ENCODE measurements at regions not wholly inside any gene's neighbourhood (a gene's known extent, or its start where the extent isn't known, plus 50 kb on each side); places are given as distances from the start of the nearest gene placed in this dataset.
"Not testable (repeated sequence)": the region's sequence is repeated elsewhere in the genome, so short reads cannot be mapped to it uniquely, and the experiment has no call there.

- ChIA-PET CTCF (no interaction called here), POLR2A (no interaction called here)
- TF ChIP-seq MYBL2 (CRISPR knock-in tag; IDR thresholded peaks at IDR 0.05) (no peak), USF1 (CRISPR knock-in tag; IDR thresholded peaks at IDR 0.05) (no peak), GRHL2 (CRISPR knock-in tag; IDR thresholded peaks at IDR 0.05; ENCODE audit: insufficient replicate concordance, severe bottlenecking) (no peak), MLX (CRISPR knock-in tag; IDR thresholded peaks at IDR 0.05) (no peak), ATF3 (CRISPR knock-in tag; conservative IDR thresholded peaks at IDR 0.05) (no peak), PREB (CRISPR knock-in tag; IDR thresholded peaks at IDR 0.05; ENCODE audit: borderline replicate concordance) (no peak), ATF6 (CRISPR knock-in tag; IDR thresholded peaks at IDR 0.05) (no peak), PRRX2 (CRISPR knock-in tag; IDR thresholded peaks at IDR 0.05) (no peak), NR3C1 (CRISPR knock-in tag; conservative IDR thresholded peaks at IDR 0.05; ENCODE audit: low read depth) (no peak), ELF4 (CRISPR knock-in tag; IDR thresholded peaks at IDR 0.05; ENCODE audit: low read depth) (no peak), E2F4 (CRISPR knock-in tag; IDR thresholded peaks at IDR 0.05; ENCODE audit: borderline replicate concordance, low read depth) (no peak), TP53 (CRISPR knock-in tag; IDR thresholded peaks at IDR 0.05) (no peak)
- no peak for ATAC-seq
- no peaks in the 10 kb centered on the region for H3K4me1 Mint-ChIP-seq
- H3K27me3 Mint-ChIP-seq (ENCODE audit: low read depth), result no peaks in the 10 kb centered on the region; the same call in 1 of the 2 replicates
- H3K36me3 Mint-ChIP-seq, result peaks cover under 1% of the 10 kb centered on the region
- H3K4me3 Mint-ChIP-seq, result no peak overlapping the region
- H3K9me3 Mint-ChIP-seq, result peaks cover 37% of the 10 kb centered on the region
- DNase-seq (ENCODE audit: low spot score), result no peak
- H3K27ac Mint-ChIP-seq, result no peak overlapping the region
Measured at GRCh38 chr2:40028792-40029488, 249.9 kb upstream of the THUMPD2 start.

GRCh38 chr2:40027968-40028367 is 248.9 kb upstream of the THUMPD2 start:
- no peak for DNase-seq (ENCODE audit: low spot score)
- no peak for ATAC-seq
- H3K27me3 Mint-ChIP-seq (ENCODE audit: low read depth), result no peaks in the 10 kb centered on the region; the same call in 1 of the 2 replicates
- H3K9me3 Mint-ChIP-seq, result peaks cover 34% of the 10 kb centered on the region
- peaks cover 4% of the 10 kb centered on the region for H3K36me3 Mint-ChIP-seq
- no peak overlapping the region for H3K27ac Mint-ChIP-seq
- TF ChIP-seq TP53 (CRISPR knock-in tag; IDR thresholded peaks at IDR 0.05) (no peak), E2F5 (CRISPR knock-in tag; IDR thresholded peaks at IDR 0.05) (no peak), USF1 (CRISPR knock-in tag; IDR thresholded peaks at IDR 0.05) (no peak), TEAD1 (CRISPR knock-in tag; IDR thresholded peaks at IDR 0.05) (no peak), KAT7 (CRISPR knock-in tag; IDR thresholded peaks at IDR 0.05; ENCODE audit: borderline replicate concordance) (no peak), MLX (CRISPR knock-in tag; IDR thresholded peaks at IDR 0.05) (no peak)
- ChIA-PET CTCF (no interaction called here), POLR2A (no interaction called here)
- H3K4me1 Mint-ChIP-seq, result no peaks in the 10 kb centered on the region
- H3K4me3 Mint-ChIP-seq, result no peak overlapping the region

GRCh38 chr2:40025276-40025675 is 246.2 kb upstream of the THUMPD2 start:
- DNase-seq (ENCODE audit: low spot score); CTCF ChIA-PET: not testable (repeated sequence)

More at GRCh38 chr2:40025276-40025675, 246.2 kb upstream of the THUMPD2 start:
- POLR2A ChIA-PET; H3K4me3 Mint-ChIP-seq; H3K27me3 Mint-ChIP-seq (ENCODE audit: low read depth); H3K27ac Mint-ChIP-seq; ATAC-seq; H3K4me1 Mint-ChIP-seq: not testable (repeated sequence)
- Mint-ChIP-seq H3K36me3 (peaks cover 31% of the 10 kb centered on the region), H3K9me3 (peaks cover 53% of the 10 kb centered on the region)

All from WTC11 (cell line).